ENCODE measurements at regions not wholly inside any gene's neighbourhood (a gene's known extent, or its start where the extent isn't known, plus 50 kb on each side); places are given as distances from the start of the nearest gene placed in this dataset.
A peak's percentile ranks its signal among the peaks of the same experiment; 100 is the strongest.

GRCh38 chr2:147236601-147237000, 608.2 kb upstream of the ACVR2A start:
- no peak for ATAC-seq
- BruUV-seq (replicated peaks): no TSS peak

GRCh38 chr2:147232225-147232669, 612.6 kb upstream of the ACVR2A start:
- POLR2A ChIA-PET: no interaction called here
- Histone ChIP-seq H3K36me3 (ENCODE audit: control insufficient read depth in 1 of 2, insufficient read depth in 2 of 2, low read length in 2 of 2) (no peaks in the 10 kb centered on the region), H3K27me3 (ENCODE audit: insufficient read depth, low read length) (no peaks in the 10 kb centered on the region), H3K9me2 (ENCODE audit: insufficient read depth) (no peaks in the 10 kb centered on the region; the same call in 1 of the 2 replicates), H2AFZ (ENCODE audit: low read depth, low read length, poor library complexity, severe bottlenecking) (no peak overlapping the region), H3K4me3 (replicated peaks in 1 of 2; ENCODE audit: low read depth in 1 of 2, low read length in 2 of 2) (no peak overlapping the region), H3K4me2 (ENCODE audit: low read length) (no peak overlapping the region), H3K9ac (ENCODE audit: low read length) (no peak overlapping the region), H3K4me1 (ENCODE audit: control insufficient read depth in 1 of 2, insufficient read depth in 2 of 2, low read length in 2 of 2) (peaks cover 0 to 6% of the 10 kb centered on the region in 2 experiments; a peak in 1 of 4 replicates), H3K79me2 (ENCODE audit: insufficient read depth, low read length) (no peaks in the 10 kb centered on the region), H4K20me1 (ENCODE audit: insufficient read depth) (no peaks in the 10 kb centered on the region), H3K9me3 (ENCODE audit: control insufficient read depth in 1 of 2, insufficient read depth in 1 of 2, low read depth in 1 of 2, low read length in 2 of 2) (no peaks in the 10 kb centered on the region), H3K27ac (ENCODE audit: low read depth, low read length) (no peak overlapping the region)
- no TSS peak for BruUV-seq (replicated peaks)
- RAD21 ChIA-PET (ENCODE audit: low non-redundant PET in 1 of 2, low total read pairs in 2 of 2, uncharacterized antibody in 2 of 2, unreplicated experiment in 2 of 2): no interaction called here
- ATAC-seq (no peak), DNase-seq (ENCODE audit: low read depth, low spot score) (no peak)
- intact Hi-C loops (cut with micrococcal nuclease): no loop called here
- CTCF ChIA-PET: no interaction called here
- TF ChIP-seq ELF1 (IDR thresholded peaks at IDR 0.05; ENCODE audit: borderline replicate concordance, low read depth) (no peak), FOSL1 (IDR thresholded peaks at IDR 0.05; ENCODE audit: low read depth) (peak; percentile 14; the same call in 1 of the 2 replicates), TCF7L2 (IDR thresholded peaks at IDR 0.05; ENCODE audit: borderline replicate concordance, extremely low read depth, insufficient read depth, insufficient read length) (peak; percentile 42)

More at GRCh38 chr2:147236601-147237000, 608.2 kb upstream of the ACVR2A start:
- Histone ChIP-seq H2AFZ (ENCODE audit: low read depth, low read length, poor library complexity, severe bottlenecking) (no peak overlapping the region), H3K9me3 (ENCODE audit: control insufficient read depth in 1 of 2, insufficient read depth in 1 of 2, low read depth in 1 of 2, low read length in 2 of 2) (no peaks in the 10 kb centered on the region), H3K36me3 (ENCODE audit: control insufficient read depth in 1 of 2, insufficient read depth in 2 of 2, low read length in 2 of 2) (no peaks in the 10 kb centered on the region), H3K4me1 (ENCODE audit: control insufficient read depth in 1 of 2, insufficient read depth in 2 of 2, low read length in 2 of 2) (peaks cover 0 to 6% of the 10 kb centered on the region in 2 experiments; a peak in 1 of 4 replicates), H3K9ac (ENCODE audit: low read length) (no peak overlapping the region), H3K4me3 (replicated peaks in 1 of 2; ENCODE audit: low read depth in 1 of 2, low read length in 2 of 2) (no peak overlapping the region), H3K27me3 (ENCODE audit: insufficient read depth, low read length) (no peaks in the 10 kb centered on the region), H3K27ac (ENCODE audit: low read depth, low read length) (no peak overlapping the region), H4K20me1 (ENCODE audit: insufficient read depth) (no peaks in the 10 kb centered on the region), H3K79me2 (ENCODE audit: insufficient read depth, low read length) (no peaks in the 10 kb centered on the region), H3K9me2 (ENCODE audit: insufficient read depth) (no peaks in the 10 kb centered on the region; the same call in 1 of the 2 replicates), H3K4me2 (ENCODE audit: low read length) (no peak overlapping the region)
- RAD21 ChIA-PET (ENCODE audit: low non-redundant PET in 1 of 2, low total read pairs in 2 of 2, uncharacterized antibody in 2 of 2, unreplicated experiment in 2 of 2): no interaction called here
- POLR2A ChIA-PET: no interaction called here
- CTCF ChIA-PET: no interaction called here
- intact Hi-C loops (cut with micrococcal nuclease): no loop called here
- DNase-seq (ENCODE audit: low read depth, low spot score): no peak
- TF ChIP-seq POLR2AphosphoS5 (IDR thresholded peaks at IDR 0.05; ENCODE audit: low read depth, low read length): no peak
- no peak for TF ChIP-seq ELF1 (IDR thresholded peaks at IDR 0.05; ENCODE audit: borderline replicate concordance, low read depth)
- TF ChIP-seq, protein P1, sequence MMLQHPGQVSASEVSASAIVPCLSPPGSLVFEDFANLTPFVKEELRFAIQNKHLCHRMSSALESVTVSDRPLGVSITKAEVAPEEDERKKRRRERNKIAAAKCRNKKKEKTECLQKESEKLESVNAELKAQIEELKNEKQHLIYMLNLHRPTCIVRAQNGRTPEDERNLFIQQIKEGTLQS (IDR thresholded peaks at IDR 0.05): no peak
- no peak for TF ChIP-seq RAD21 (IDR thresholded peaks at IDR 0.05; ENCODE audit: low read depth)
